GM11168 (cell line): ENCODE measurements at regions not wholly inside any gene's neighbourhood (a gene's known extent, or its start where the extent isn't known, plus 50 kb on each side); places are given as distances from the start of the nearest gene placed in this dataset.
"Not testable (repeated sequence)": the region's sequence is repeated elsewhere in the genome, so short reads cannot be mapped to it uniquely, and the experiment has no call there.

Experiments used
- in situ Hi-C: fragments of 300-500 bp; cut with MboI; formaldehyde crosslinking; loops from one replicate; pipeline ENCODE4 v1.12.0; 2022; ENCODE audit warnings: low sequenced_read_pairs; ENCODE audit not compliant: unreplicated experiment

DNA sequence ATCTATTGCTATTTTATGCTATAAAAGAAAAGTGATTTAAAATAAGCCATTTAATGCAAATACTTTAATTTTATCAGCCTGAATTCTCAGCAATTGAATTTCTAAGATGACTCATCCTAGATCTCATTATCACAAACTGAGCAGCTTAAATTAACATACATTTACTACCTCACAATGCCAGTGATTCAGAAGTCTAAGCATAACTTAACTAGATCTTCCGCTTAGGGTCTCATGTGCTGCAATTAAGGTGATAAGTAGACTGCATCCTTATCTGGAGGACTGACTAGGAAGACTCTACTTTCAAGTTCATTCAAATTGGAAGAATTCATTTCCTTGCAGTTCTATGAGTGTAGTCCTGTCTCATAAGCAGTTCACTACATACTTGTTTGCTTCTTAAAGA lies 286.6 kb downstream of the COL11A1 start:
- in situ Hi-C loops, result no loop called here

DNA sequence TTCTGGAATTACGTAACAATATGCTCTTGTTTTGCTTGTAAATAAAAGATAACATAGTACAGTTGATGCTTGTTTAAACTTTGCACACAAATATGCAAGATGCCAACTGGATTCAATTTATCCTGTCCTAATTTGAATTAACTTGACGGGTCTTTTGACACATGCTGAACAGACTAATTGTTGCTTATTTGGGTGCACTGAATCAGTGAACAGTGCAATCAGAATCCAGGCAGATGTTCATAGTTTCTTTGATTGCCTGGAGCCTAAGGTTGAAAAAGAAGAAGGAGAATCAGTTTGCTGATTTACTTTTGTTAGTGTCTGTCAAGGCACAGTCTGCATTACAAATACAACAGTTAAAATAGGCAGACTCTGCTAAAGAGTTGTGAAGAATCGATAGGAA lies 307.9 kb downstream of the COL11A1 start:
- in situ Hi-C loops, result loop anchor here (10.0 kb wide), 1 partner anchor 584 kb away; no protein-coding TSS in a partner anchor

DNA sequence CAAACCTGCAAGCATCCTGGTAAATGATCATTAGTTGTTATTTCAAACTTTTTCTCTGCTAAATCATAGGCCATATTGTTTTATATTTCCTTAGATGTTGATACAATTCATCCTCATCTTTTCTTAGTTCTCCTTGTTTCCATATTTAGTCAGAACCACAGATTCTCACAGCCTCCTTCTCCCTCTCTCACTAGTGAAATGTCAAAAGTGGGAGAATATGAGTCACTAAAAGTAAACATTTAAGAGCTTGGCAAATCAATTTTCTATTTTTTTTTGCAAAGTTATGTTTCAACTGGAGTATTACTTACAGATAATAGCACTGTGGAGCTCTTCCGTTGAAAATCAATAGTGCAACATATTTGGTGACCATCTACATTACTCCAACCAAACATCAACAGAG lies 308.8 kb downstream of the COL11A1 start:
- in situ Hi-C loops, result no loop called here

DNA sequence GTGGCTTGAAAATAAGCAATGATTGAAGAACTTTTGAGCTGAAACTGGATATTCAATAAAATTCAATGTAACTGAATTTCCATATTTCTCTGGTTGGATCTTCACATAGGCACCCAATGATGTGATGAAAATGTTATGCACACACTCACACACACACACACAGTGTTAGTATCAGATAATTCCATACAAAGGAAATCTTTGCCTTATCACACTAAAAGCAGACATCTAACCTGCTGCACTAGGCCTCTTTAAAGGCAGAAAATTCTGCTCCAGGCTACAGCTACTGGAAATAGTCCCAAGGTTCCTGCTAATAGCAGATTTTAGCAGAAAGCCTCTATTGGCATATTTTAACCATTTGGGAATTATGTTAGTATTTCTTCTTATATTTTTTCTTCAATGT lies 309.6 kb downstream of the COL11A1 start:
- in situ Hi-C loops, result no loop called here

DNA sequence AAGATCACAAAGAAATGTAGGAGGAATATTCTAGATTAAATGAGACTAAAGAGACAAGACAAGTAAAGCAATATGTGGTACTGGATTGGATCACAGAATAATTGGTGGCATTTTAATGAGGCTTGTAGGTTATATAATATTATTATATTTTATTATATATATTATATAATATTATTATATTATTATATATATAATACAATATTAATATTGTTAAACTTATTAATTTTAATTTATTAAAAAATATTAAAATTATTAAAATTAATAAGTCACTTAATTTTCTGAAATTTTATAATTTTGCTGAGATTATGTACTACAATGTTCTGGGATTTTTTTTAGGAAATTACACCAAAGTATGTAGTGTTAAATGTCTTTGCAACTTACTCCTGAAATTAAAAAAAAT lies 311.9 kb downstream of the COL11A1 start:
- in situ Hi-C loops, result no loop called here

DNA sequence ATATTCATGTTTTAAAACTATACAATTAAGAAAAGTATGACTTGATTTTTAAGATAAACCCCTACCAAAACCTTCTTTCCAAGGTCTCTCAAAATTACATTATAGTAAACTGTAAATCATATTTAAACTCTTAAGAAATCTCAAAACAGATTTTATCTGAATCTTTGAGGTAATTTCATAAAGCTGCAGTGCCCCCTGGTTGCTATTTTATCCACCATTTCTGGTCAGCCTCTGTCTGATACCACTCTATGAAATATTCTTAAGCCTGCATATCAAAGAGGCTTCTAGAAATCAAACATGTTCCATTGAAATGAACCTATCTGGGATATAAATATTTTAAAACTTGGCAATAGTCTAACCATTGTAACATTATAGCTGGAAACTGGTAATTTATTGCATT lies 317.3 kb downstream of the COL11A1 start:
- in situ Hi-C loops, result no loop called here

DNA sequence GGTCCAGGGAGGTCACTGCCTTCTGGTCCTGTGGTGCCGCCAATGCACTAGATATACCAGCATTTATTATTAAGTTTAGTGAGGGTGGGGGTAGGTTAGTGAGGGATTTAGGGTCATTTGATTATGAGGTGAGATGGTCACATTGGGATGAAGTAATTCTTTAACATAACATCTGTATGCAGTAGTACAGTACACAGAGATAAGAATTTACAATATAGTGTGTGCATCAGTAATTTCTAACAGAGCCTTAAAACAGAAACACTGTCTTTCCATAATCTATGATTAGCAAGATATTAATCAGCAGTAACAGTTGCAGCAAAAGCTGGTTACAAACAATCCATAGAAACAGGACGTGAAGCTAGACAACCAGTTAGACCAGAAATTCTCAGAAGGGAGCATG lies 318.4 kb downstream of the COL11A1 start:
- in situ Hi-C loops, result not testable (repeated sequence)

DNA sequence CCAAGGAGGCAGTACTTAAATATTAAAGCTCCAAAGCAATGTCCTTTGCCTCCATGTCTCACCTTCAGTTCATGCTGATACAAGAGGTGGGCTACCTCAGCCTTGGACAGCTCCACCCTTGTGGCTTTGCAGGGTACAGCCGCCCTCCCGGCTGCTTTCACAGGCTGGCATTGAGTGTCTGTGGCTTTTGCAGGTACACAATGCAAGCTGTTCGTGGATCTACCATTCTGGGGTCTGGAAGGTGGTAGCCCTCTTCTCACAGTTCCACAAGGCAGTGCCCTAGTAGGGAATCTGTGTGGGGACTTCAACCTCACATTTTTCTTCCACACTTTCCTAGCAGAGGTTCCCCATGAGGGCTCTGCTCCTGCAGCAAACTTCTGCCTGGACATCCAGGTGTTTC lies 324.8 kb downstream of the COL11A1 start:
- in situ Hi-C loops, result no loop called here

DNA sequence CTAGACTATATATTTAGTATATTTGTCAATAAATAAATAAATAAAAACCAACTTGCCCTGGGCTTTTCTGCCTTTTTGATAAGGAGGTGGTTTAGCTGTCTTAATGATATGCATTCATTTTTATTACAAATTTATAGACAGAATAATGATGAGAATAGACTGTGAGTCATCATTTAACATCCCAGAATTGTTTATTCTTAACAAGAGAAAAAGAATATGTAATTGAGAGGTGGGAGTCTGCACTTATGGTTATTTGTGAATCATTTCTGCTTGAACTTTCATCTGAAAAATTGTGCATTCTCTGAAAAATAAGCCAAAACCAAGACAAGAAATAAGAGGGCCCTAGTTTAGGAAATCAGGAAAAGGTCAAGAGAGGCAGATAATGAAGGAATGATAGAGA lies 326.2 kb downstream of the COL11A1 start:
- in situ Hi-C loops, result no loop called here

DNA sequence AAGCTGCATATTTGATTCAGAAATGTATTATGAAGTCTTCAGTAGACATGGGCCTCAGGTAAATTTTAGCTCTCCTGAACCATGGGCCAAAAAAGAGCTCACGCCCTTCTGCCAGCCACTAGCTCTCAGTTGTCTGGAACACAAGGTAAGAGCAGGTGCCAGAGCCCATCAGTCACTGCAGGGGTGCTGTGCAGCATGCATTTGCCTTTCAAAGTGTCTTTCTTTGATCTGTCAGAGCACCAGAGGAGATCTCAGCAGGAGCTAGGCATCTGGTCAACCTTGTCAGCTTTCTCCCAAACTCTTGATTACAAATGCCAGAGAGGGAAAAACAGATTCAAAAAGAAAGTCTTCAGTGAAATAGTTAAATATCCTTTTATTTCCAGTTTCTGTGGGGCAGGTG lies 332.3 kb downstream of the COL11A1 start:
- in situ Hi-C loops, result no loop called here

DNA sequence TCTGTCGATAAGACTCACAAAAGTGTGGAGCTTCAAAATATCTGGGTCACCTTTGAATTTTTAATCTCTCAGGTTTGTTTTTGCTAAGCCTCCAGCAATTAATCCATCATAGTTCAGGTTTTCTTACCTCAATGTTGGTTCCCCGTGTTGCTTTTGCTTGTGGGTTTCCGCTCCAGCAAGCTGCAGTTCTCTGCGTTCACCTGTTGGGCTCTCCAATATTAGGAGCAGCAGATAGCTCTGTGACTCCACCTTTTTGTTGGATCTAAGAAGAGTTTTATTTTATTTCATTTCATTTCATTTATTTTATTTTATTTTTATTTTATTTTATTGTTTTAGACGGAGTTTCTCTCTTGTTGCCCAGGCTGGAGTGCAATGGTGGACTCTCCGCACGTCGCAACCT lies 335.5 kb downstream of the COL11A1 start:
- in situ Hi-C loops, result no loop called here

DNA sequence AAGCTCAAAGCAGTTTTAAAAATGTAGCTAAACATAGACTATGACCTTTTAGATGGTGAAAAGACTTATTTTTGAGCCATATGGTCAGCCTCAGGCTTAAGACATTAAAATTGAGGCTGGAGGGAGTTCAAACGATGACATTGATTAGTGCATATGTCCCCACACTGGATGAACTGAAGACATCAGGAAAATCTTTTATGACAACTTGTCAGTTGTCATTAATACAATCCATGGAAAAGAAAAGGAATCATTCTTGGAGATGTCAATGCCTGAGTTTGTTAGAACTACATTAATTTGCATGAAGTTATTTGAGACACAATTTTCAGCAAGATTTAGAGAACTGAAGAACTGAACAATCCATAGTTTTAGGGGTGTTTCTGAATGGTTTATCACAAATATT lies 349.9 kb downstream of the COL11A1 start:
- in situ Hi-C loops, result no loop called here

DNA sequence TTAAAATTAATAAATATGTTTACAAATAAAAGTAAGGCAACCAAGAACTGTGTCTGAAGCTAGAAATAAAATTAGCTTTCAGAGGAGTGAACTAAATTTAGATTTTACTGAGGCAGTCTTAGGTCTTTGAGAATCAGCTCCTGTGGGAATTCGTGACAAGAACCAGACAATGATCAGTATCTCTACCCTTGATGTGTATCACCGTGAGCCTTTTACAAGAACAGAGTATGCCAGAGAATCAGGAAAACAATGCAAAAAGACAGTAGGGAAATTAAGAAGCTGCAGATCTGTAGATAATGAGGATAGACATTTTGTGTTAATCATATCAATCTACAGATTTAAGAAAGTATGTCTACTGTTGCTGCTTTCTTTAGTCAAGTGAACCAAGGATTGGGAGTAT lies 351.0 kb downstream of the COL11A1 start:
- in situ Hi-C loops, result no loop called here

DNA sequence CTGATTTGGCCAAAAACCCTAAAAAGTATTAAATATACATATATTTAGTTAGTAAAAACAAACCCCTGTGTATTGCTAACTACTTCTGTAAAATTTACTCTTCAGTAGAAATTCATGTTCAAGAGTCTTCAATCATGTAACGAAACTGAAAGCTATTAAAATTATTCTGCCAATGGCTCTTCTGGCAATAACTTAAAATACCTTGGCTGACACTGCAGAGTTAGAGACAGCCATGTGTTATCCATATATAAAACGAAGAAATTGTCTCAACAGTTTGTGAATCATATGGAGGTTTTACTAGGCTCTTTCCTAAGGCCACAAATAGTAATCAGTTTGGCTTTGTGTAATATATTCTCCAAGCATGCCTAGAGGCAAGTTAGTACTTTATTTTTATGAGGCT lies 357.2 kb downstream of the COL11A1 start:
- in situ Hi-C loops, result no loop called here

DNA sequence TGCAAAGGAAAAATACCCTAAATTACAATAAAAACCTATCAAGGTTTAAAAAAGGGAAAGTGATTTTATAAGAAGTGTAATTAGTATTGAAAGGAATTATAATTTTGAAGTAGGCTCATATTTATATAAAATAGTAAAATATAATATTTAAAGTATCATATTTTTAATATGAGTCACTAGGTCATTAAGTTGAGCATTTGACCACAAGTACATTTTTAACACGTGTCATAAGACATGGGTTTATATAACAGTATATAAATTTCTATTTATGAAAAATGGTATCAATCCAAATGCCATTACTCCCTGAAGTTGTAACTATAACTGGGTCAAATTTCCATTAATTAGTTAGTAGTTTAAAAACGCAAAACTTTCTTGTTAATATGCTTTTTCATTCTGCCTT lies 365.9 kb downstream of the COL11A1 start:
- in situ Hi-C loops, result no loop called here

DNA sequence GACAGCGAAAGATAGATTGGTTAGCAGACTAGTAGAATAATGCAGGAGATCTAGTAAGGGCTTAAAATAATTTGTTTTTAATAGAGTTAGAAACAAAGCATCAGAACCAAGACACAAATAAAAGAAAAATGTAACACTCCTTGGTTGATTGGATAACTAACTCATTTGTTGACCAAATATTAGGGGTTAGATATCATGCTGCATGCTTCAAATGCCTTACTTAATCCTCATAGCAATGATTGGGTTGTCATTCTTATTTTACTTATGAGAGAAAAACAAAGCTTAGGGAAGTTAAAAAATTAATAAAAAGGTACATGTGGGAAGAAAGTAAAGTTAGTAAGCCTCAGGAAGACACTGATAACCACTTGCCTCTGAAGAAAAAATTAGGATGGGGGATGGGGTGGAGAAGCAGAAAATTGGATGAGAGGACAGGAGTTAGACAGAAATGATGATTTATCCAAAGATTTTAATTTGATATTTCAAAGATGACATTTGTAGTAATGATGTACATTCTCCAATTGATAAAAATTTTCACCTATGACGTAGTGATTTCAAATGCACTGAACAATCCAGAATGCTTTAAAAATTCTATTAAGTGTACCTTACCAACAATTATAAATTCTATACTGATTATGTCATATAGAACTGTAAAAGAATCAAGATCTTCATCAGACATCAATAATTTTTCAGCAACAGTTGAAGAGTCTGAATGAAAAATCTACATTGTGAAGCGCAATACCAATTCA lies 374.7 kb downstream of the COL11A1 start:
- in situ Hi-C loops, result no loop called here

DNA sequence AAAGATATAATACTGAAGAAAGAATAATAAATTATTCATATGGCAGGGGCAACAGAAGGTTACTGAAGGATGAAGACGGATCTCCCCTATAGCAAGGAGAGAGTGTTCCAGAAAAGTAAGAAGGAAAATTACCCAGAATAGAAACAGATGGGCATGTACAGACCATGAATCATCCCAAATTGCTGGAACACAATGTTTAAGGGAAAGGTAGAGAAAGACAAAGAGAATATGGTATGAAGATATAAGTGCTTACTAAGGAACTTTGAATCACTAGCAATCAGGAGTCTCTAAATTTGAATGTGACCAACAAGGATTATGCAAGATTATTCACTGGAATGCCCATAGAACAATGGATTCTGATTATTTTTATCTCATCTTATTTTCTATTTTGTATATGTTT lies 375.4 kb downstream of the COL11A1 start:
- in situ Hi-C loops, result no loop called here

DNA sequence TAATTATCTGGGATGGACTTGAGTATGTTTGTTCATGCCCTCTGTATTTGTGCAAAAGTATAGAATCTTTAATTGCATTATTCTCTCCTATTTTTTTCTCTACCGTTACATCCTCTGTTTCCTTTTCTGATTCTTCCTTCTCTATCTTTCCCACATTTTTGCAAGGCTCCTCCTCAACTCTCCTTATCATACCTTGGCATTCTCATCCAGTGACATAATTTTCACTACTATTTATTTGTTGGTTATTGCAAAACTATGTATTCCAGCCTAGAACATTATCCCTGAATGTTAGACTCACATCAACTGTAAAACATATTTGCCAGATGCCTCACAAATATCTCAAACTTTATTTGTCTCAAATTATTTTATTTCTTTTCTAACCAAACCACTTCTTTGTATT lies 381.9 kb downstream of the COL11A1 start:
- in situ Hi-C loops, result no loop called here

DNA sequence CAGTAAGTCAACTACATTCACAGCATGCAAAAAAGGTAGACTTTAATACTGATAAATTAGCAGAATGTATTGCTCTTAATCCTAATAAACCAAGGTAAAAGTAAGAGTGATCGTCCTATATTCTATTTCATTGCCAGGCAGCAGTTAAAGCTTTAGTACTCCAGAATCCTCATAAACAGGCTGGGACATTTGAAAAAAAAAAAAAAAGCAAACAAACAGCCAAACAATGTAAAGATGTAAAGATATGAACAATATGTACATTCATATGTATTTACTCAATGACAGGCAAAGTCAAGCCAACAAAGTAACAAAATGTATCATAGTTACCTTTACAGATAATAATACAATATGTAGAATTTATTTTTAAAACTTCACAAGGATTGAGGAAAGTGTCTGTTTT lies 383.6 kb downstream of the COL11A1 start:
- in situ Hi-C loops, result no loop called here

DNA sequence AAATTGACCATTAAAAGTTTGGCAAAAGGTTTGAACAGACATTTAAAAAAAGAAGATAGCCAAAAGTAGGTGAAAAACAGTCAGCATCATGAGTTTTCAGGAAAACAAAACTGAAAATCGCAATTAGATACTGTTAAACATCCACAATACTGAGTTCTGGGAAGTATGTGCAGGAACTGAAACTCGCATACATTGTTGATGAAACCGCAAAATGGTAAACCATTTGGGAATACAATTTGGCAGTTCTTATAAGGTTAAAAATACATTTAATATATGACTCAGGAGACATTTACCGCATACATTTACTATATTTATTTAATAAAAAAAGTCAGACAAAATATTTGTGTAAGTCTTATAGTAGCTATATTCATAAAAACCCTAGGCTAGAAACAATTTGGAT lies 393.2 kb downstream of the COL11A1 start:
- in situ Hi-C loops, result no loop called here

DNA sequence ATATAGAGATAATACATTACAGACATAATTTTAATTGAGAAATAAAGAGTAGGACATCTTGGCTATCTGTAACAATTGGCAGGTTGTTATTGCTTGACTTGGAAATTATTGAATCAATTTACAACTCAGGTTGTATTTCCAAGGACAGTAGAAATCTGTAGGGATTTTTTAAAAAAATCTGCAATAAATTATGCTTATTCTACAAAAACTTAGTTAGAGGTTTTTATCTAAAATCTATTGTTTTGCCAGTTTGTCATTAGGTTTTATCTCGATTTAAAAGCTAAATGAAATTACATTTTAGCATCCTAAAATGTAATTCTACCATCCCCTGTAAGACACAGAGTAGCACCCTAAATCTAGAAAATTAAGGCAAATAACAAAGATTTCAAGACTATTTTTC lies 408.8 kb downstream of the COL11A1 start:
- in situ Hi-C loops, result no loop called here

DNA sequence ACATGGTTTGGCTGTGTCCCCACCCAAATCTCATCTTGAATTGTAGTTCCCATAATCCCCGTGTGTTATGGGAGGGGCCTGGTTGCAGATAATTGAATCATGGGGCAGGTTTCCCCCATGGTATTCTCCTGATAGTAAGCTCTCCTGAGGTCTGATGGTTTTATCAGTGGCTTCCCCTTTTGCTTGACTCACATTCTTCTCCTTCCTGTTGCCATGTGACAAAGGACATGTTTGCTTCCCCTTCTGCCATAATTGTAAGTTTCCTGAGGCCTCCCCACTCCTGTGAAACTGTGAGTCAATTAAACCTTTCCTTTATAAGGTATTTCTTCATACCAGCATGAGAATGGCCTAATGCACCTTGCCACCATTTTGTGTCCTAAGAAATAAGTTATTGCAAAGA lies 415.0 kb downstream of the COL11A1 start:
- in situ Hi-C loops, result no loop called here
